HG02970 (cell line): ENCODE measurements at regions not wholly inside any gene's neighbourhood (a gene's known extent, or its start where the extent isn't known, plus 50 kb on each side); places are given as distances from the start of the nearest gene placed in this dataset.

Experiments used
- ATAC-seq: cut with Tn5 transposase; IDR thresholded peaks from one replicate; pipeline ENCODE4 v1.9.1; 2021; ENCODE audit warnings: mild to moderate bottlenecking, moderate library complexity, moderate number of reproducible peaks; ENCODE audit not compliant: unreplicated experiment, low FRiP score

DNA sequence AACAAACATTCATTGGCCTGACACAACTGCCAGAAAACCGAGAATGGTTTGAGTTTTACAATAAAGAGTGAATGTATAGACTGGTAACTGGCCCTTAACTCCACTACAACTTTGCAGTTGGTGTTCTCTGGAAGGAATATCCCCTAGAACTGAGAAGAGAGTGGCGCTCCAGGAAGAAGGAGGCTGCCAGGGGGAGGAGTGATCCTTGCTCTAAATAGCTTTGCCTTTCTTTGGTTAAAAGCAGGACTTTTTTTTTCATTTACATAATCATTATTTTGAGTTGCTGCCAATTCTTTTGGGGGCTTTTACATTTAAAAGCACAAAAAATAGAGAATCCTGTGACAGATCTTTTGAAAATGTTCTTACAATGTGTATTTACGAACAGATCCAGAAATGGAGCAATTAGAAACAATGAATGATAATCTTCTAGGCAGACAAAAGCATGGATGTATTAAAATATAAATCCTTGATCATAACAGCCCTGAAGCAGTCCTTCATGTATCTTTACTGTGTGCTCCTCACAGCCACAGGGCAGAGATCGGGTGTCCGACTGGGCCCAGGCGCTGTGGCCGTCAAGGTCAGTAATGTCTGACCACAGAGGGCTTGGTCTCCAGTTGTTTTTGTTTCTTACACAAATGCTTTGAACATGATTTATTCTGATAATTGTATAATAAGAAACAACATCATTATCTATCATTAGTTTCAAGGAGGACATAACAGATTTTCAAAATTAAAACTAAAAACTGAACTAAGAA, 612.2 kb downstream of the HDGFL1 start:
- no peak for ATAC-seq

- ATAC-seq: no peak
Measured at GRCh38 chr6:23183846-23184245, 614.5 kb downstream of the HDGFL1 start.

DNA sequence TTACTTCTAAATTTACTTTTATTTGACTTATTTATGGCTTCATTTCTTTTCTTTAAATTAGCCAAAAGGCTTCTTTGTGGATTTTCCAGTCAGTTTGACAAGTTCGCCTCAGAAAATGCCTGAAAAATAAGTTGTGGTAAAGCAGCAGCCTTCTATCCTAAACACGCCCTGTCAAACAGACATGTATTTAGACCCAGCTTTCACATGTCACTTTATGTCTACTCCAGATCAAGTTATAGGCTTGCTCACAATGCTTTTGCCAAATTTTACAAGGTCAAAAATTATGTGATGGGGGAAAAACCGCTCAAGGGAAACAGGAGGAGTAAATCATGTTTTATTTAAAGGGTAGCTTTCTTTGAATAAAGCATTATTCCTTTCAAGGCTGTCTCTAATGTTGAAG, 615.0 kb downstream of the HDGFL1 start:
- ATAC-seq: no peak

- ATAC-seq: no peak
Measured at GRCh38 chr6:23195487-23195886, 626.1 kb downstream of the HDGFL1 start.

GRCh38 chr6:23199541-23199940, 630.2 kb downstream of the HDGFL1 start:
- ATAC-seq: no peak

GRCh38 chr6:23200946-23201345, 631.6 kb downstream of the HDGFL1 start:
- no peak for ATAC-seq

- no peak for ATAC-seq
Measured at GRCh38 chr6:23202207-23202606, 632.8 kb downstream of the HDGFL1 start.

DNA sequence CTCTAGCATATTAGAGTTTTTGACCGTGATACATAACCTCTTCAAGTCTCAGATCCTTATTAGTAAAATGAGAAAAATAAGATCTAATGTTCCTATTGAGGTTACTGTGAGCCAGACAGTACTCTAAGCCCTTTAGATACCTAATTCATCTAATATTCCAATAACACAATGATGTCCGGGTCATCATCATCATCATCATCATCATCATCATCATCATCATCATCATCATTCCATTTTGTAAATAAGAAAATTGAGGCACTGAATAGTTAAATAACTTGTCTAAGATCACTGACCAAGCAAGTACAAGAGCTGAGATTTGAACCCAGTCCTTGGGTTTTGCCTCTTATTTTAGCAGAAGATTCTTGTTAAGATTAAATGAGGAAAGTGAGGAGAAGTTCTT, 643.0 kb downstream of the HDGFL1 start:
- no peak for ATAC-seq

DNA sequence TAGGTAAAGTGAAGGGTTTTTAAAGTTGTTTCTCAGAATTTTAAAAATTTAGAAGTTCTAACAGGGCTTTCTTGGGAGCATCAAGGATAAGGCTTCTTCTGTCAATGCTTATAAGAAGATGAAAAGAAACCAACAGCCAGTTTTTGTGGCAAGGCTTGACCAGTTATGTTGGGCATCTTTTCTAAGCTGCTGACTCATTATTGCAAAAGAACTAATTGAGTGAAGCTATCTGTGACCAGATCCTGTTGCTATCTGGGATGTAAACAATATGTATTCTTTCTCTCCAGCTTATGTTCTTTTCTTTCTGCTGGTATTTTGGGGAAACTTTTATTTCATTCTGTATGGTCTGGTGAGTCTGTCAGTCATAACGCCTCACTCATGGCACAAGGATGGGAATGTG, 643.8 kb downstream of the HDGFL1 start:
- ATAC-seq: no peak

DNA sequence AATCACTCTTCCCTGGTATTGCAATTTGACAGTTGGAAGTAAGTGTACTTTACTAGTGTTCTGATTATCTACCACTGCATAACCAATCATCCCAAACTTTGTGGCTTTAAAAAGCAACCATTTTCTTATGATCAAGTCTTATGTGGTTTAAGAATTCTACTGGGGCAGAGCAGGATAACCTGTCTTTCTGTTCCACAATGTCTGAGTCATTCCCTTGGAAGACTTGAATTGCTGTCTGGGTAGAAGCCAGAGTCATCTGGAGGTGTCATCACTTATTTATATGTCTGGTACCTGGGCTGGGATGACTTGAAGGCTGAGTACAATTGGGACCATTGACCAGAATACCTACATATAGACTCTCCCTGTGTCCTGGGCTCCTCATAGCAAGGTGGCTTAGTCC, 644.3 kb downstream of the HDGFL1 start:
- ATAC-seq: no peak

DNA sequence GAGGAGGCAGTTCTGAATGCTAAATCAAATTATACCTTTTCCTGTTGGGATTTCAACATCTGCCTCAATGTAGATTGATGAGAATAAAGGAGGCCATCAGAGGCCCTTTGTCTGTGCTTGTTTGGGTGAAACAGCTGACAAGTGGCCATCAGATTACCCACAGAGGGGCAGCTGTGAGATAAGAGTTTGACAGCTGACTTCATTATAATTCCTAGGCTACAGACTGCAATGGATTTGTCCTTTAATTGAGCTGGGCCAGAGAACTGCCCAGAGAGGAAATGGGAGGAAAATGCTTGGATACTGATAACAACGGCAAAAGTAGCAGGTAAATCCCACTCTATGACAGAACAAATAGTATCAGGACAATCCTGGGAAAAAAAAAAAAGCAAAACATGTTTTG, 649.4 kb downstream of the HDGFL1 start:
- ATAC-seq: no peak

- no peak for ATAC-seq
Measured at GRCh38 chr6:23222724-23223123, 653.4 kb downstream of the HDGFL1 start.

GRCh38 chr6:23224540-23224939, 655.2 kb downstream of the HDGFL1 start:
- no peak for ATAC-seq

- no peak for ATAC-seq
Measured at GRCh38 chr6:23228439-23229024, 659.2 kb downstream of the HDGFL1 start.

- ATAC-seq: no peak
Measured at GRCh38 chr6:23243854-23244253, 674.5 kb downstream of the HDGFL1 start.

DNA sequence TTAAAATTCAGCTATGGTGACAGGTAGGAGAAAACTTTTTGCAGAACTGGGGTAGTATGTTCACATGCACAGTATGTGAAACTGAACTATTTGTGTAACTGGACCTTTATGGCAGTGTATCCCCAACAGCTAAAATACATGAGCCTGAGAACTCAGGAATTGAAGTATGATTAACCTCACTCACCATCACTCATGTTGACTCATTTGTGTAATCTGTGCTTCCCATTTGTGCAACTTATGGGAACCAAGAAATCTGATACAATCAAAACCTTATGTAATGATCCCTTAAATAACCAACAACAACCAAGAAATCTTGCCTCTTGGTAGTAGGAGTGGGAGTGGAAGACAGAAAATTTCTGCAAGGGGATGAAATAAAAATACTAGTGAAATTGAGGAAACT, 674.9 kb downstream of the HDGFL1 start:
- no peak for ATAC-seq

GRCh38 chr6:23245572-23245971, 676.2 kb downstream of the HDGFL1 start:
- no peak for ATAC-seq

DNA sequence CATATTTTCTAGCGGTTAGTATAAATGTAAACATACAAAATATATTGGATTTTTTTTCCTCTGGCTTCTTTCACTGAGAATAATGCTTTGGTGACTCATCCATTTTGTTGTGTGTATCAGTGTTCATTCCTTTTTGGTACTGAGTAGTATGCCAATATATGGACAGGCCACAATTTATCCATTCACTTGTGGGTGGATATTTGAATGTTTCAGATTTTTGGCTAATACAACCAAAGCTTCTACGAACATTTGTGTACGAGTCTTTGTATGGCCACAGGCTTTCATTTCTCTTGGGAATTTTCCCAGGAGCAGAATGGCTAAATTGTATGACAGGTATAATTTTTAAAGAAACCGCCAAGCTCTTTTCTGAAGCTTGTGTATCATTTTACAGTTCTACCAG, 677.5 kb downstream of the HDGFL1 start:
- ATAC-seq: no peak

DNA sequence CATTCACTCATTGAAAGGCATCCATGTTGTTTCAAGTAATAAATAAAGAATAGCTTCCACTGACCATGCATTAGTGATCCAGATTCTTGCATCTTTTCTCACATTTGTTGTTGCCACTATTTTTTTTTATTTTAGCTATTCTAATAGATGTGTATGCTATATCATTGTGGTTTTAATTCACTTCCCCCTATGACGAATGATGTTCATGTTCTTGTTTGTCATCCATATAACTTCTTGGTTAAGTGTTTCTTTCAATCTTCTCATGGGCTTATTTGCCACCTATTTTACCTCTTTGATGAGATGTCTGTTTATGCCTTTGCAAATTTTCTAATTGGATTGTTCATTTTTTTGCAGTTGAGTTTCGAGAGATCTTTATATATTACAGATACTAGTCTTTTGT, 681.2 kb downstream of the HDGFL1 start:
- ATAC-seq: no peak

DNA sequence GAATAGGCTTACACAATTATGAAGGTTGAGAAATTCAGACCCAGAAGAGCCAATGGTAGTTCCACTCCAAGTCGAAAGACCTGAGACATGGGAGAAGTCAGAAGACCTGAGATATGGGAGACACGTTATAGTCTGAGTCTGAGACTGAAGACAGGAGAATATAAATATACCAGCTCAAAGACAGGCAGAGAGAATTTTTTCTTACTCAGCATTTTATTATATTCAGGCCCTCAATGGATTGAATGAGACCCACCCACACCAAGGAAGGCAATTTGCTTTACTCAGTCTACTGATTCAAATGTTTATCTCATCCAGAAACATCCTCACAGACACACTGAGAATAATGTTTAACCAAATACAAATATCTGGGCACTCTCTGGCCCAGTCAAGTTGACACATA, 693.5 kb downstream of the HDGFL1 start:
- no peak for ATAC-seq

DNA sequence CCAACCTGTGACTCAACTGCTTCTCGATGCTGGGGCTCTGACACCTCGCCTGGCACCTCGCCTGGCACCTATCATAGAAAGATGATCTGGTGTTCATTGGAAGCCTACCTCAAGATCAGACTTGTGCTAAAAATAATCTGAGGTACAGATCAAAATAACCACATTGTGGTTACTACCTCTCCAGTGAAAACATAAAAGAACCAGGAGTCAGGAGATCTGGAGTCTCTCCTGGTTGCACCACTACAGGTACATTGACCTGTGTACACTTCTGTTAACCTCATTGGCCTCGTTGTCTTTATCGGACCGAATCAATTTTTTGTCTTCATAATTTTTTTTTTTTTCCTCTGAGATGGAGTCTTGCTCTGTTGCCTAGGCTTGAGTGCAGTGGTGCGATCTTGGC, 695.9 kb downstream of the HDGFL1 start:
- no peak for ATAC-seq

DNA sequence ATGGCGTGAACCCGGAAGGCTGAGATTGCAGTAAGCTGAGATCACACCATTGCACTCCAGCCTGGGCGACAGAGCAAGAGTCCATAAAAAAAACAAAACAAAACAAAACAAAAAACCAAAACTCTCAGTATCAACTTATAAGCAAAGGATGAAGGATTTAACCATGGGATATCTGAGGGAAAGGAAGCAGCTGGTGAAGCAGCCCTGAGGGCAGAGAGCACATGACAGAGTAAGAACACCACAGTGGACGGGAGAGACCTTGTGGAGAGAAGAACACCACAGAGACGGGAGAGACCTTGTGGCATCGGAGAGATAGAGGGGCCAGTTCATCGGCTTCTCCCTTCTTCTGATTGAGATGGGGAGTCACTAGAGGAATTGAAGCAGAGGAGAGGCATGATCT, 697.2 kb downstream of the HDGFL1 start:
- no peak for ATAC-seq
